H1 (cell line): ENCODE measurements at regions not wholly inside any gene's neighbourhood (a gene's known extent, or its start where the extent isn't known, plus 50 kb on each side); places are given as distances from the start of the nearest gene placed in this dataset.

ENCODE experiments used
- CTCF ChIA-PET: fragments of 300-600 bp; sonication (Branson Sonifier 250); formaldehyde crosslinking; loops from one replicate; lab custom pipeline; 2021; ENCODE audit not compliant: partially characterized antibody; lab: Charles Lee
- POLR2A ChIA-PET: fragments of 300-600 bp; sonication (Branson Sonifier 250); formaldehyde crosslinking; loops from one replicate; lab custom pipeline; 2021; ENCODE audit warnings: inconsistent platforms; ENCODE audit not compliant: partially characterized antibody; lab: Charles Lee
- DNase-seq, 2 experiments: peaks; one replicate each; pipeline versions ENCODE4 v3.0.0 to v3.0.0-alpha.2; 2010 to 2022; ENCODE audit warnings: low spot score in 2 of 2, low read depth in 1 of 2, mixed read lengths in 1 of 2
- FAIRE-seq: peaks from 2 replicates; lab custom pipeline; 2011; peaks lifted over from hg19 to GRCh38; lab: Jason Lieb, UNC
- H2AFZ ChIP-seq: 2 replicates; pipeline ENCODE4 v1.8.1; 2012; ENCODE audit warnings: low read length, inconsistent platforms
- H2AK5ac ChIP-seq: 2 replicates; pipeline ENCODE4 v1.6.1; 2013; ENCODE audit warnings: low read depth, low read length
- H2BK120ac ChIP-seq: replicated peaks from 2 replicates; pipeline ENCODE3; 2013; ENCODE audit warnings: low read depth, low read length, inconsistent platforms
- H2BK12ac ChIP-seq: 2 replicates; pipeline ENCODE4 v1.6.1; 2013; ENCODE audit warnings: low read depth, low read length
- H2BK15ac ChIP-seq: 2 replicates; pipeline ENCODE4 v1.6.1; 2013; ENCODE audit warnings: low read length
- H2BK20ac ChIP-seq: 2 replicates; pipeline ENCODE4 v1.6.1; 2013; ENCODE audit warnings: low read length
- H2BK5ac ChIP-seq: 2 replicates; pipeline ENCODE4 v1.6.1; 2013; ENCODE audit warnings: low read depth, low read length
- H3K14ac ChIP-seq: 2 replicates; pipeline ENCODE4 v1.6.1; 2013; ENCODE audit warnings: inconsistent platforms; ENCODE audit not compliant: insufficient read length
- H3K18ac ChIP-seq: 2 replicates; pipeline ENCODE4 v1.6.1; 2013; ENCODE audit warnings: low read length; ENCODE audit errors: extremely low read depth
- H3K23ac ChIP-seq: 2 replicates; pipeline ENCODE4 v1.6.1; 2013; ENCODE audit warnings: inconsistent platforms; ENCODE audit not compliant: insufficient read length
- H3K23me2 ChIP-seq: 2 replicates; pipeline ENCODE4 v1.6.1; 2013; ENCODE audit warnings: low read depth, low read length
- H3K27ac ChIP-seq: 2 replicates; pipeline ENCODE4 v1.6.1; 2011; ENCODE audit warnings: low read depth, low read length, inconsistent platforms
- H3K27me3 ChIP-seq, 4 experiments: replicated peaks in 1 of 4; 1 replicate in 1 of 4; 2 replicates in 3 of 4; pipeline versions ENCODE4 v1.6.1 to v1.8.1; 2011 to 2013; ENCODE audit warnings: low read length in 3 of 4, mild to moderate bottlenecking in 3 of 4, inconsistent platforms in 2 of 4, mixed read lengths in 2 of 4, moderate library complexity in 1 of 4; ENCODE audit not compliant: control insufficient read depth in 3 of 4, insufficient read depth in 3 of 4; ENCODE audit errors: extremely low read depth in 1 of 4
- H3K36me3 ChIP-seq, 4 experiments: 2 replicates each; pipeline versions ENCODE4 v1.6.1 to v1.8.1; 2011 to 2013; ENCODE audit warnings: mild to moderate bottlenecking in 4 of 4, low read length in 3 of 4, moderate library complexity in 2 of 4, control low read depth in 1 of 4, inconsistent platforms in 1 of 4; ENCODE audit not compliant: insufficient read depth in 4 of 4, control insufficient read depth in 2 of 4
- H3K4ac ChIP-seq: replicated peaks from 2 replicates; pipeline ENCODE3; 2013; ENCODE audit warnings: low read length, low read depth, mixed read lengths, inconsistent platforms; ENCODE audit not compliant: insufficient read length
- H3K4me1 ChIP-seq, 4 experiments: replicated peaks in 1 of 4; 1 replicate in 1 of 4; 2 replicates in 3 of 4; pipeline versions ENCODE4 v1.6.1 to v1.8.1; 2011 to 2013; ENCODE audit warnings: low read length in 3 of 4, inconsistent platforms in 2 of 4, mixed read lengths in 1 of 4; ENCODE audit not compliant: insufficient read depth in 4 of 4, control insufficient read depth in 3 of 4
- H3K4me2 ChIP-seq, 2 experiments: 2 replicates each; pipeline versions ENCODE4 v1.6.1 to v1.8.1; 2011 to 2013; ENCODE audit warnings: low read depth in 2 of 2, low read length in 2 of 2, control low read depth in 1 of 2, inconsistent platforms in 1 of 2, mild to moderate bottlenecking in 1 of 2; ENCODE audit not compliant: insufficient read depth in 1 of 2
- H3K4me3 ChIP-seq, 4 experiments: fragments of 200-600, 300-600 bp in 1 of 4; sonication (generic), shearing (Covaris generic), sonication (Bioruptor Twin) in 1 of 4; 2 replicates each; pipeline versions ENCODE4 v1.5.1 to v1.8.1; 2011 to 2016; ENCODE audit warnings: low read length in 4 of 4, low read depth in 3 of 4, control low read depth in 2 of 4, inconsistent platforms in 2 of 4, mild to moderate bottlenecking in 2 of 4, mixed read lengths in 1 of 4, moderate library complexity in 1 of 4; ENCODE audit not compliant: insufficient read depth in 2 of 4; ENCODE audit errors: extremely low read depth in 1 of 4
- H3K56ac ChIP-seq: replicated peaks from 2 replicates; pipeline ENCODE3; 2013; ENCODE audit warnings: low read depth, mild to moderate bottlenecking, mixed read lengths, low read length, inconsistent platforms; ENCODE audit not compliant: insufficient read length
- H3K79me1 ChIP-seq: 2 replicates; pipeline ENCODE4 v1.6.1; 2013; ENCODE audit warnings: low read depth, low read length, control low read depth
- H3K79me2 ChIP-seq, 2 experiments: 2 replicates each; pipeline versions ENCODE4 v1.6.1 to v1.8.1; 2012 to 2013; ENCODE audit warnings: low read length in 2 of 2, mild to moderate bottlenecking in 2 of 2, inconsistent platforms in 1 of 2; ENCODE audit not compliant: insufficient read depth in 2 of 2, control insufficient read depth in 1 of 2
- H3K9ac ChIP-seq, 4 experiments: replicated peaks in 1 of 4; 1 replicate in 1 of 4; 2 replicates in 3 of 4; pipeline versions ENCODE4 v1.6.1 to v1.8.1; 2011 to 2013; ENCODE audit warnings: low read depth in 3 of 4, low read length in 3 of 4, control low read depth in 2 of 4, mild to moderate bottlenecking in 2 of 4, moderate library complexity in 2 of 4, inconsistent platforms in 1 of 4; ENCODE audit errors: extremely low read depth in 1 of 4
- H3K9me3 ChIP-seq, 2 experiments: 2 replicates each; pipeline versions ENCODE4 v1.6.1 to v1.8.1; 2012 to 2013; ENCODE audit warnings: mild to moderate bottlenecking in 2 of 2, moderate library complexity in 2 of 2, control low read depth in 1 of 2, inconsistent platforms in 1 of 2, low read depth in 1 of 2, low read length in 1 of 2, mixed read lengths in 1 of 2; ENCODE audit not compliant: insufficient read depth in 2 of 2
- H4K20me1 ChIP-seq, 2 experiments: replicated peaks in 1 of 2; 2 replicates each; pipeline versions ENCODE3 to v1.8.1; 2011 to 2013; ENCODE audit warnings: inconsistent platforms in 2 of 2, low read length in 2 of 2, mild to moderate bottlenecking in 1 of 2; ENCODE audit not compliant: insufficient read depth in 2 of 2, control insufficient read depth in 1 of 2
- H4K5ac ChIP-seq: 2 replicates; pipeline ENCODE4 v1.6.1; 2013; ENCODE audit warnings: low read length, low read depth, mixed read lengths, inconsistent platforms; ENCODE audit not compliant: insufficient read length
- H4K8ac ChIP-seq: 2 replicates; pipeline ENCODE4 v1.8.0; 2013; ENCODE audit warnings: mild to moderate bottlenecking, moderate library complexity, low read length, inconsistent platforms; ENCODE audit not compliant: insufficient read depth; ENCODE audit errors: extremely low read depth
- H4K91ac ChIP-seq: replicated peaks from 2 replicates; pipeline ENCODE3; 2013; ENCODE audit warnings: low read length, mixed read lengths, inconsistent platforms; ENCODE audit not compliant: insufficient read length
- GABPA ChIP-seq: IDR thresholded peaks from 2 replicates; pipeline ENCODE4 v1.6.1; 2011; ENCODE audit warnings: mild to moderate bottlenecking, low read length, moderate library complexity, borderline replicate concordance; ENCODE audit not compliant: insufficient read depth
- RXRA ChIP-seq: IDR thresholded peaks from 2 replicates; pipeline ENCODE4 v1.6.1; 2011; ENCODE audit warnings: low read depth, mild to moderate bottlenecking, low read length, moderate library complexity; ENCODE audit not compliant: insufficient read depth
- SAP30 ChIP-seq: fragments of 300-600 bp; sonication (generic); IDR thresholded peaks from 2 replicates; pipeline ENCODE4 v1.7.1; 2012; ENCODE audit warnings: low read length, moderate library complexity, mild to moderate bottlenecking, inconsistent platforms; ENCODE audit not compliant: insufficient read depth, insufficient replicate concordance
- ZNF274 ChIP-seq: IDR thresholded peaks from 2 replicates; pipeline ENCODE4 v1.7.0; 2012; ENCODE audit warnings: low read length, borderline replicate concordance; ENCODE audit errors: extremely low read depth
- WGBS, 2 experiments: shearing (Covaris generic) in 1 of 2; methylation state at CpG; one replicate each; pipeline versions ENCODE4 v1.1.6 to v1.1.7; 2013 to 2015; ENCODE audit warnings: low lambda C conversion rate in 2 of 2, mixed read lengths in 2 of 2, inconsistent platforms in 1 of 2, low coverage in 1 of 2, missing lambda C conversion rate in 1 of 2; ENCODE audit not compliant: insufficient replicate concordance in 2 of 2, insufficient coverage in 1 of 2, insufficient read length in 1 of 2; ENCODE audit errors: extremely low coverage in 1 of 2, missing lambda C conversion rate in 1 of 2; 5-methylcytosine and 5-hydroxymethylcytosine counted together
- TF ChIP-seq, protein P1 (sequence below): IDR thresholded peaks from 2 replicates; pipeline ENCODE4 v1.6.1; 2012; ENCODE audit warnings: inconsistent platforms

GRCh38 chr5:164312801-164313200 is 807.4 kb downstream of the MAT2B start:
- FAIRE-seq: no peak
- Histone ChIP-seq H3K23ac (no peak overlapping the region), H3K4me2 (no peak overlapping the region), H3K4ac (no peak overlapping the region), H3K4me1 (no peaks in the 10 kb centered on the region), H3K36me3 (no peaks in the 10 kb centered on the region), H2BK5ac (no peak overlapping the region), H4K91ac (no peak overlapping the region), H3K4me3 (no peak overlapping the region), H3K14ac (no peak overlapping the region), H3K9me3 (no peaks in the 10 kb centered on the region), H2BK120ac (no peak overlapping the region), H3K23me2 (no peaks in the 10 kb centered on the region), H2BK12ac (no peak overlapping the region), H3K56ac (no peak overlapping the region), H3K9ac (no peak overlapping the region), H2AK5ac (no peak overlapping the region), H4K20me1 (no peaks in the 10 kb centered on the region), H3K79me1 (no peaks in the 10 kb centered on the region), H4K8ac (no peak overlapping the region), H2BK15ac (no peak overlapping the region), H3K27ac (no peak overlapping the region), H4K5ac (no peak overlapping the region), H3K27me3 (no peaks in the 10 kb centered on the region), H3K18ac (no peak overlapping the region), H3K79me2 (no peaks in the 10 kb centered on the region), H2AFZ (no peak overlapping the region), H2BK20ac (no peak overlapping the region)
- ChIA-PET POLR2A (no interaction called here), CTCF (interaction anchor here (0.6 kb wide), 2 partner anchors 104 to 908 kb away, joined by 3 to 6 read pairs; no protein-coding TSS in a partner anchor)
- WGBS, 2 experiments: 94% methylated on average over 5 of the region's 5 CpGs; no CpG with 5 or more reads in 1 of the 2 experiments
- DNase-seq: no peak
- TF ChIP-seq SAP30: no peak
- no peak for TF ChIP-seq ZNF274
- TF ChIP-seq, protein P1, sequence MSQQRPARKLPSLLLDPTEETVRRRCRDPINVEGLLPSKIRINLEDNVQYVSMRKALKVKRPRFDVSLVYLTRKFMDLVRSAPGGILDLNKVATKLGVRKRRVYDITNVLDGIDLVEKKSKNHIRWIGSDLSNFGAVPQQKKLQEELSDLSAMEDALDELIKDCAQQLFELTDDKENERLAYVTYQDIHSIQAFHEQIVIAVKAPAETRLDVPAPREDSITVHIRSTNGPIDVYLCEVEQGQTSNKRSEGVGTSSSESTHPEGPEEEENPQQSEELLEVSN: no peak
- no peak for TF ChIP-seq RXRA
- no peak for TF ChIP-seq GABPA
